Neural progenitor cell (in vitro differentiated cells): ENCODE measurements at regions not wholly inside any gene's neighbourhood (a gene's known extent, or its start where the extent isn't known, plus 50 kb on each side); places are given as distances from the start of the nearest gene placed in this dataset.

Experiments used
- DNase-seq: peaks from one replicate; pipeline ENCODE4 v3.0.0-alpha.2; 2016; ENCODE audit warnings: low spot score
- H2AFZ ChIP-seq: fragments of 200-600 bp; sonication (generic); replicated peaks from 2 replicates; pipeline ENCODE4 v1.6.1; 2016; ENCODE audit warnings: antibody characterized with exemption
- H3F3A ChIP-seq: fragments of 200-600 bp; sonication (generic); 2 replicates; pipeline ENCODE4 v1.6.1; 2016; ENCODE audit warnings: antibody characterized with exemption, low read depth
- H3K27ac ChIP-seq: fragments of 200-600 bp; sonication (generic); 2 replicates; pipeline ENCODE4 v1.5.1; 2016; ENCODE audit warnings: mild to moderate bottlenecking
- H3K27me3 ChIP-seq: fragments of 200-600 bp; sonication (generic); 2 replicates; pipeline ENCODE4 v1.6.1; 2016; ENCODE audit warnings: mild to moderate bottlenecking, moderate library complexity
- H3K36me3 ChIP-seq: fragments of 200-600 bp; sonication (generic); 2 replicates; pipeline ENCODE4 v1.5.1; 2016
- H3K4me1 ChIP-seq: fragments of 200-600 bp; sonication (generic); 2 replicates; pipeline ENCODE4 v1.6.1; 2016; ENCODE audit warnings: mixed run types
- H3K4me2 ChIP-seq: fragments of 200-600 bp; sonication (generic); 2 replicates; pipeline ENCODE4 v1.6.1; 2016
- H3K4me3 ChIP-seq: fragments of 200-600 bp; sonication (generic); 2 replicates; pipeline ENCODE4 v1.5.1; 2016
- H3K79me2 ChIP-seq: fragments of 200-600 bp; sonication (generic); 2 replicates; pipeline ENCODE4 v1.6.1; 2016; ENCODE audit warnings: low read depth
- H3K9ac ChIP-seq: fragments of 200-600 bp; sonication (generic); 2 replicates; pipeline ENCODE4 v1.6.1; 2016
- H3K9me3 ChIP-seq: fragments of 200-600 bp; sonication (generic); 2 replicates; pipeline ENCODE4 v1.5.1; 2016; ENCODE audit warnings: low read depth
- H4K20me1 ChIP-seq: fragments of 200-600 bp; sonication (generic); 2 replicates; pipeline ENCODE4 v1.6.1; 2016; ENCODE audit warnings: low read depth
- H3K27ac Mint-ChIP-seq: 3 replicates; pipeline ENCODE4 v1.8.0; 2021; ENCODE audit warnings: mixed read lengths
- H3K27me3 Mint-ChIP-seq: 2 replicates; pipeline ENCODE4 v1.8.0; 2022; ENCODE audit warnings: low read depth, mild to moderate bottlenecking, inconsistent platforms, moderate library complexity, mixed read lengths; ENCODE audit not compliant: insufficient read depth
- H3K36me3 Mint-ChIP-seq: 3 replicates; pipeline ENCODE4 v1.8.0; 2021; ENCODE audit warnings: mixed read lengths
- H3K4me1 Mint-ChIP-seq: 3 replicates; pipeline ENCODE4 v1.8.0; 2021; ENCODE audit warnings: mixed read lengths
- H3K4me3 Mint-ChIP-seq: 3 replicates; pipeline ENCODE4 v1.8.0; 2021; ENCODE audit warnings: mild to moderate bottlenecking, moderate library complexity, mixed read lengths
- H3K9me3 Mint-ChIP-seq: 3 replicates; pipeline ENCODE4 v1.8.0; 2020; ENCODE audit warnings: mixed read lengths
- CTCF ChIP-seq: fragments of 200-600 bp; sonication (generic); IDR thresholded peaks from 2 replicates; pipeline ENCODE4 v1.5.1; 2017; ENCODE audit warnings: antibody characterized with exemption, mild to moderate bottlenecking
- EZH2 ChIP-seq: fragments of 200-600 bp; sonication (generic); IDR thresholded peaks from 2 replicates; pipeline ENCODE4 v1.6.1; 2017; ENCODE audit warnings: antibody characterized with exemption, mild to moderate bottlenecking, moderate library complexity
- EZH2phosphoT487 ChIP-seq: fragments of 200-600 bp; sonication (generic); IDR thresholded peaks from 2 replicates; pipeline ENCODE4 v1.6.1; 2017; ENCODE audit warnings: antibody characterized with exemption

- Mint-ChIP-seq H3K27ac (no peak overlapping the region), H3K9me3 (no peaks in the 10 kb centered on the region), H3K36me3 (no peaks in the 10 kb centered on the region), H3K4me3 (no peak overlapping the region), H3K4me1 (no peaks in the 10 kb centered on the region), H3K27me3 (no peaks in the 10 kb centered on the region)
- Histone ChIP-seq H3K4me1 (no peaks in the 10 kb centered on the region), H3K36me3 (no peaks in the 10 kb centered on the region), H4K20me1 (no peaks in the 10 kb centered on the region), H3K79me2 (no peaks in the 10 kb centered on the region), H3K4me3 (no peak overlapping the region), H3K4me2 (no peak overlapping the region), H3K27ac (no peak overlapping the region), H3F3A (no peaks in the 10 kb centered on the region), H3K9ac (no peak overlapping the region), H3K9me3 (no peaks in the 10 kb centered on the region), H3K27me3 (no peaks in the 10 kb centered on the region), H2AFZ (no peak overlapping the region)
- TF ChIP-seq CTCF (no peak), EZH2phosphoT487 (no peak), EZH2 (no peak)
- no peak for DNase-seq
Measured at GRCh38 chrX:22691966-22692565, 307.7 kb upstream of the DDX53 start.

- Histone ChIP-seq H3K4me3 (no peak overlapping the region), H3K27me3 (no peaks in the 10 kb centered on the region), H3F3A (no peaks in the 10 kb centered on the region), H2AFZ (no peak overlapping the region), H3K36me3 (no peaks in the 10 kb centered on the region), H3K27ac (no peak overlapping the region), H4K20me1 (no peaks in the 10 kb centered on the region), H3K9me3 (peaks cover 11% of the 10 kb centered on the region), H3K79me2 (no peaks in the 10 kb centered on the region), H3K4me1 (no peaks in the 10 kb centered on the region), H3K9ac (no peak overlapping the region), H3K4me2 (no peak overlapping the region)
- Mint-ChIP-seq H3K4me1 (peaks cover 4% of the 10 kb centered on the region), H3K9me3 (no peaks in the 10 kb centered on the region), H3K27me3 (no peaks in the 10 kb centered on the region), H3K27ac (no peak overlapping the region), H3K36me3 (no peaks in the 10 kb centered on the region), H3K4me3 (no peak overlapping the region)
- no peak for TF ChIP-seq EZH2
- no peak for TF ChIP-seq EZH2phosphoT487
- no peak for TF ChIP-seq CTCF
- no peak for DNase-seq
Measured at GRCh38 chrX:22698151-22698550, 301.6 kb upstream of the DDX53 start.

- no peak overlapping the region for H3K4me3 Mint-ChIP-seq
- H3K9ac ChIP-seq = no peak overlapping the region
- H3K4me2 ChIP-seq = no peak overlapping the region
- no peak overlapping the region for H3K27ac ChIP-seq
- no peaks in the 10 kb centered on the region for H3F3A ChIP-seq
- H3K27me3 Mint-ChIP-seq = no peaks in the 10 kb centered on the region
- no peaks in the 10 kb centered on the region for H3K36me3 ChIP-seq
- TF ChIP-seq EZH2phosphoT487 (no peak), CTCF (no peak), EZH2 (no peak)
- no peaks in the 10 kb centered on the region for H3K27me3 ChIP-seq
- H2AFZ ChIP-seq = no peak overlapping the region
- no peak overlapping the region for H3K4me3 ChIP-seq
- H3K4me1 Mint-ChIP-seq = peaks cover 4% of the 10 kb centered on the region
- H3K27ac Mint-ChIP-seq = no peak overlapping the region
- H3K9me3 ChIP-seq = peaks cover 11% of the 10 kb centered on the region
- DNase-seq = no peak
- H4K20me1 ChIP-seq = no peaks in the 10 kb centered on the region
- H3K36me3 Mint-ChIP-seq = no peaks in the 10 kb centered on the region
- peaks cover 3% of the 10 kb centered on the region for H3K9me3 Mint-ChIP-seq
- H3K79me2 ChIP-seq = no peaks in the 10 kb centered on the region
- no peaks in the 10 kb centered on the region for H3K4me1 ChIP-seq
Measured at GRCh38 chrX:22699581-22700091, 300.1 kb upstream of the DDX53 start.
